Testis (tissue), 2 donors: ENCODE measurements at regions not wholly inside any gene's neighbourhood (a gene's known extent, or its start where the extent isn't known, plus 50 kb on each side); places are given as distances from the start of the nearest gene placed in this dataset.
"Not testable (repeated sequence)": the region's sequence is repeated elsewhere in the genome, so short reads cannot be mapped to it uniquely, and the experiment has no call there.

Source experiments
- DNase-seq: peaks from one replicate; pipeline ENCODE4 v3.0.0-alpha.2; 2019
- H3K27ac ChIP-seq, 2 donors: fragments of 200-600 bp; sonication (generic); one replicate each; pipeline ENCODE4 v1.5.1; 2019
- H3K27me3 ChIP-seq: fragments of 200-600 bp; sonication (generic); one replicate; pipeline ENCODE4 v1.5.1; 2019
- H3K36me3 ChIP-seq: fragments of 200-600 bp; sonication (generic); one replicate; pipeline ENCODE4 v1.5.1; 2017; ENCODE audit warnings: low read depth; ENCODE audit errors: missing control alignments
- H3K4me1 ChIP-seq: fragments of 200-600 bp; sonication (generic); one replicate; pipeline ENCODE4 v1.5.1; 2019
- H3K4me3 ChIP-seq, 2 donors: fragments of 200-600 bp; sonication (generic); one replicate each; pipeline ENCODE4 v1.5.1; 2017 to 2019
- H3K9me3 ChIP-seq: fragments of 200-600 bp; sonication (generic); one replicate; pipeline ENCODE4 v1.5.1; 2017
- CTCF ChIP-seq, 3 experiments: fragments of 450-650 bp in 2 of 3; fragments of 200-600 bp in 1 of 3; sonication (generic) in 1 of 3; IDR thresholded peaks; one replicate each; pipeline ENCODE4 v1.5.1; 2016 to 2019; ENCODE audit warnings: antibody characterized with exemption in 3 of 3, mild to moderate bottlenecking in 2 of 3, moderate library complexity in 1 of 3
- POLR2A ChIP-seq: fragments of 450-650 bp; IDR thresholded peaks from one replicate; pipeline ENCODE4 v1.6.1; 2017; ENCODE audit warnings: antibody characterized with exemption, mild to moderate bottlenecking, moderate library complexity
- WGBS, 2 donors: methylation state at CpG; one replicate each; pipeline ENCODE4 v1.1.5; 2018; 5-methylcytosine and 5-hydroxymethylcytosine counted together
- intact Hi-C: fragments of 100-400 bp; cut with DNase I; formaldehyde crosslinking; loops from one replicate; pipeline ENCODE4 v1.15.1; 2023; ENCODE audit warnings: low total_unique reads

- no peak for TF ChIP-seq POLR2A
- TF ChIP-seq CTCF (IDR thresholded peaks at IDR 0.05), result no peak
- intact Hi-C loops, result no loop called here
- H3K27ac ChIP-seq, result peak overlapping the region in 1 of 2 donors; percentile 31
- no peak overlapping the region for H3K4me3 ChIP-seq
- H3K36me3 ChIP-seq, result no peaks in the 10 kb centered on the region
- DNase-seq, result no peak
- no peaks in the 10 kb centered on the region for H3K27me3 ChIP-seq
- no peaks in the 10 kb centered on the region for H3K9me3 ChIP-seq
- H3K4me1 ChIP-seq, result no peaks in the 10 kb centered on the region
- 29 to 39% methylated on average over 1 of the region's 1 CpG for WGBS, 2 donors
Observed at GRCh38 chr4:128675083-128675482, 134.4 kb upstream of the JADE1 start.

- H3K4me1 ChIP-seq, result not testable (repeated sequence)
- peak overlapping the region; percentile 12 to 30 for H3K4me3 ChIP-seq
Observed at GRCh38 chr4:128673159-128673558, 136.3 kb upstream of the JADE1 start.

DNA sequence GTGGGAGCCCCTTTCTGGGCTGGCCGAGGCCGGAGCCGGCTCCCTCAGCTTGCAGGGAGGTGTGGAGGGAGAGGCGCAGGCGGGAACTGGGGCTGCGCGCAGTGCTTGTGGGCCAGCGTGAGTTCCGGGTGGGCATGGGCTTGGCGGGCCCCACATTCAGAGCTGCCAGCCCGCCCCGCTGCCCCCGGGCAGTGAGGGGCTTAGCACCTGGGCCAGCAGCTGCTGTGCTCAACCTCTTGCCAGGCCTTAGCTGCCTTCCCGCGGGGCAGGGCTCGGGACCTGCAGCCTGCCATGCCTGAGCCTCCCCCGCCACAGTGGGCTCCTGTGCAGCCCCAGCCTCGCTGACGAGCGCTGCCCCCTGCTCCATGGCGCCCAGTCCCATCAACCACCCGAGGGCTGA, 136.9 kb upstream of the JADE1 start:
- DNase-seq, H3K9me3 ChIP-seq, H3K36me3 ChIP-seq, H3K27ac ChIP-seq, H3K4me1 ChIP-seq, intact Hi-C loops, H3K27me3 ChIP-seq: not testable (repeated sequence)
- 58 to 85% methylated on average over 15 to 22 of the region's 22 CpGs for WGBS, 2 donors
- peak overlapping the region; percentile 12 to 30 for H3K4me3 ChIP-seq

More at GRCh38 chr4:128673159-128673558, 136.3 kb upstream of the JADE1 start:
- peak; percentile 68 for DNase-seq
- H3K36me3 ChIP-seq, intact Hi-C loops, H3K9me3 ChIP-seq, H3K27ac ChIP-seq, H3K27me3 ChIP-seq: not testable (repeated sequence)
- 48 to 71% methylated on average over 7 of the region's 7 CpGs for WGBS, 2 donors

GRCh38 chr4:128670513-128670912, 139.0 kb upstream of the JADE1 start:
- TF ChIP-seq CTCF (IDR thresholded peaks at IDR 0.05), result no peak
- no peak for TF ChIP-seq POLR2A
- H3K36me3 ChIP-seq, result no peaks in the 10 kb centered on the region
- WGBS, 2 donors, result 90 to 91% methylated on average over 4 of the region's 4 CpGs
- intact Hi-C loops, result no loop called here
- H3K9me3 ChIP-seq, result no peaks in the 10 kb centered on the region
- H3K4me1 ChIP-seq, result no peaks in the 10 kb centered on the region
- no peak overlapping the region for H3K27ac ChIP-seq
- no peak for DNase-seq
- H3K4me3 ChIP-seq, result no peak overlapping the region
- no peaks in the 10 kb centered on the region for H3K27me3 ChIP-seq

GRCh38 chr4:128668566-128668965, 140.9 kb upstream of the JADE1 start:
- Histone ChIP-seq H3K27ac (no peak overlapping the region), H3K4me3 (no peak overlapping the region), H3K9me3 (no peaks in the 10 kb centered on the region), H3K27me3 (no peaks in the 10 kb centered on the region), H3K4me1 (no peaks in the 10 kb centered on the region), H3K36me3 (no peaks in the 10 kb centered on the region)
- TF ChIP-seq POLR2A (no peak), CTCF (IDR thresholded peaks at IDR 0.05) (no peak)
- no peak for DNase-seq
- 88 to 91% methylated on average over 5 of the region's 5 CpGs for WGBS, 2 donors
- intact Hi-C loops, result no loop called here

DNA sequence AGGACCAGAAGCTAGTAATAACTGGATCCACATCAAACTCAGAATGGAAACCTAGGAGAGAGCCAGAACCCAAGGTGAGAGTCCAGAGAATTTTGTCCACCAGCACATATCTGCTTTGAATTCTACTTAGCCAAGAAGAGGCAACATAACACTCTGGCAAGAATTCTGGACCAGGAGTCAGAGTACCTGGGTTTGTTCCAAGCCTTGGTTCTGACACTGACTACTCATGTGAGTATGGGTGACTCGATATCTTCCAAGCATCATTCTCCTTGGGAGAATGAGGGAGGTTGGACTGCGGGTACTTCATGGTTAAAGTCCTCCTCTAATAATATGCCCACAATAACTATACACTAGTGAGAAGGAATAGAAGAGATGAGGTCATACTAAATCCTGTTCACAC, 144.0 kb upstream of the JADE1 start:
- peaks cover 17% of the 10 kb centered on the region for H3K4me1 ChIP-seq
- H3K9me3 ChIP-seq, result no peaks in the 10 kb centered on the region
- no peak overlapping the region for H3K27ac ChIP-seq
- DNase-seq, result no peak
- intact Hi-C loops, result no loop called here
- WGBS, 2 donors, result 90 to 91% methylated on average over 2 of the region's 2 CpGs
- no peak for TF ChIP-seq CTCF (IDR thresholded peaks at IDR 0.05)
- no peak for TF ChIP-seq POLR2A
- H3K36me3 ChIP-seq, result no peaks in the 10 kb centered on the region
- no peak overlapping the region for H3K4me3 ChIP-seq
- no peaks in the 10 kb centered on the region for H3K27me3 ChIP-seq
